C4-2B (cell line): ENCODE measurements at regions not wholly inside any gene's neighbourhood (a gene's known extent, or its start where the extent isn't known, plus 50 kb on each side); places are given as distances from the start of the nearest gene placed in this dataset.

Experiments used
- H3K27ac ChIP-seq: fragments of 450-650 bp; 2 replicates; pipeline ENCODE4 v1.5.1; 2017
- ZFX ChIP-seq: fragments of 450-650 bp; IDR thresholded peaks from 2 replicates; pipeline ENCODE4 v1.6.1; 2017
- TF ChIP-seq, protein P1 (sequence below): fragments of 450-650 bp; conservative IDR thresholded peaks from 2 replicates; pipeline ENCODE4 v1.5.1; 2017; ENCODE audit warnings: mild to moderate bottlenecking

DNA sequence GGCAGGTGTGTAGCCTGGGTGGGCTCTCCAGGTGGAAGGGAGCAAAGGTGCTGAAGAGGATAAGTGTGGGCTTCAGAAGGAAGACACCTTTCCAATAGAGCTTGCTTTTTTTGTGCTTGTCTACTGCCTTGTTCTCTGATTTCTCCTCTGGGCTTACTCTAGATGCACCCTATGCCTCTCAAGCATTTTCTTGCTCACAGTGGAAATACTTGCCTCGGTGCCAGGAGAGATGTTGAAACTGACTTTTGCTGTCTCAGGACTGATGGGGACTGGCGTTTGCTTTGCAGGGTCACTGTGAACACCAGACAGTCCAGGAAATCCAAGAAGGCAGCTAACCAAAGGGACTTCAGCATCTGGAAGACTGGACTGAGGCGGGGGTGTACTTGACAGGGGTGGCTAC lies 187.9 kb downstream of the SNX10 start:
- TF ChIP-seq, protein P1, sequence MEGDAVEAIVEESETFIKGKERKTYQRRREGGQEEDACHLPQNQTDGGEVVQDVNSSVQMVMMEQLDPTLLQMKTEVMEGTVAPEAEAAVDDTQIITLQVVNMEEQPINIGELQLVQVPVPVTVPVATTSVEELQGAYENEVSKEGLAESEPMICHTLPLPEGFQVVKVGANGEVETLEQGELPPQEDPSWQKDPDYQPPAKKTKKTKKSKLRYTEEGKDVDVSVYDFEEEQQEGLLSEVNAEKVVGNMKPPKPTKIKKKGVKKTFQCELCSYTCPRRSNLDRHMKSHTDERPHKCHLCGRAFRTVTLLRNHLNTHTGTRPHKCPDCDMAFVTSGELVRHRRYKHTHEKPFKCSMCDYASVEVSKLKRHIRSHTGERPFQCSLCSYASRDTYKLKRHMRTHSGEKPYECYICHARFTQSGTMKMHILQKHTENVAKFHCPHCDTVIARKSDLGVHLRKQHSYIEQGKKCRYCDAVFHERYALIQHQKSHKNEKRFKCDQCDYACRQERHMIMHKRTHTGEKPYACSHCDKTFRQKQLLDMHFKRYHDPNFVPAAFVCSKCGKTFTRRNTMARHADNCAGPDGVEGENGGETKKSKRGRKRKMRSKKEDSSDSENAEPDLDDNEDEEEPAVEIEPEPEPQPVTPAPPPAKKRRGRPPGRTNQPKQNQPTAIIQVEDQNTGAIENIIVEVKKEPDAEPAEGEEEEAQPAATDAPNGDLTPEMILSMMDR = no peak
- TF ChIP-seq ZFX = no peak
- no peak overlapping the region for H3K27ac ChIP-seq

DNA sequence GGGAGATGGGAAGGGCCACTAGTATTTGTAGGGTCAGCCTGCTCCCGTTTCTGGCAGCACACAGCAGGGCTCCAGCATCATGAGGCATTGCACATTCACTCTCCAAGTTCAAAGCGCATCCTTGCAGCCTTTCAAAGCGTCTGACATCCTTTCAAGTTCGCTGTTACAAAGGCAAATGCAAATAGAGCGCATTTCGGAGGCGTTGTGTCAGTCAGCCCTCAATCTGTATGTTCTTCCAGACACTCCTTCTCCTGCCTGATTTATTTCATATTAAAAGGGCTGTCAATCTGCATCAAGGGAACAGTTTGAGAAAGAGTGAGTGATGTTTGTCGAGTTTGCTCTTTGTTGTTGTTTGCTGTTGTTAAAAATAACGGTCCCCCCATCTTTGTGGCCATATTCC lies 188.5 kb downstream of the SNX10 start:
- TF ChIP-seq, protein P1 = no peak

DNA sequence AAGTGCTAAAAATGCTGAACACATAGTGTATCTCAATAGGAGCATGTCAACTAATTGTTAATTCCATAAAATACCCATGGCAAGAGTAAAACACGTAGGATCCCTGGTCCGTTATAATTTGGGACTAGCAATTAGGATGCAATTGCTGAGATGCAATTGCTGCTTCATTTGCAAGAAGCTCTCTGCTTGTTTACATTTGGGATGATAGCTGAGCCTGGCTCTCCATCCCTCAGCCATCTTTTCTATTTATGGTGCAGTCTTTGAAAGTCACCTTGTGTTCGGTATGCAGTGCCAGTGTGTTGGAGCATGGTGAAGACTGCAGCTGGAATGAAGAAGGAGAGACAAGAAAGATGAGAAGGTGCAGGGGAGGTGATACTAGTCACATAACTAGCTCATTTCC lies 191.3 kb downstream of the SNX10 start:
- H3K27ac ChIP-seq = no peak overlapping the region
- TF ChIP-seq, protein P1 = no peak
- no peak for TF ChIP-seq ZFX

More for the DNA sequence above, 188.5 kb downstream of the SNX10 start:
- no peak overlapping the region for H3K27ac ChIP-seq

DNA sequence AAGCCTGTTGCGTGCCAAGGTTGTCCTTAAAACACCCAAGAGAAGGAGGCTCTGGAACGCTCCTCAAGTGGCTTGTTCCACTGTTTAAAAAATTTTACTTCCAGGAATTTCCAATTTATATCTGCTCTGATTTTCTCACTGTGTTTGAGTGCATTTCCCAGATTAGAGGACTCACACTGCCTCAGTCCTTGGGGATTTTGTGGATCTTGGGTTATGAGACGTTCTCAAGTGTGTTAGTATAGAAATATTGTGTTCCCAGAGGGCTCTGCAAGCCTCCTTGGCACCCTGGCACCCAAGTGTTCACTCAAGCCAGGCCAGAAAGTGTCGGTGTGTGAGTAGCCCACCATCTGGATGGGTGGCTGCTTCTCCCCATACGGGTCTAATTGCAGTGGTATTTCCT lies 192.2 kb downstream of the SNX10 start:
- TF ChIP-seq, protein P1 = no peak
- no peak for TF ChIP-seq ZFX
- no peak overlapping the region for H3K27ac ChIP-seq

DNA sequence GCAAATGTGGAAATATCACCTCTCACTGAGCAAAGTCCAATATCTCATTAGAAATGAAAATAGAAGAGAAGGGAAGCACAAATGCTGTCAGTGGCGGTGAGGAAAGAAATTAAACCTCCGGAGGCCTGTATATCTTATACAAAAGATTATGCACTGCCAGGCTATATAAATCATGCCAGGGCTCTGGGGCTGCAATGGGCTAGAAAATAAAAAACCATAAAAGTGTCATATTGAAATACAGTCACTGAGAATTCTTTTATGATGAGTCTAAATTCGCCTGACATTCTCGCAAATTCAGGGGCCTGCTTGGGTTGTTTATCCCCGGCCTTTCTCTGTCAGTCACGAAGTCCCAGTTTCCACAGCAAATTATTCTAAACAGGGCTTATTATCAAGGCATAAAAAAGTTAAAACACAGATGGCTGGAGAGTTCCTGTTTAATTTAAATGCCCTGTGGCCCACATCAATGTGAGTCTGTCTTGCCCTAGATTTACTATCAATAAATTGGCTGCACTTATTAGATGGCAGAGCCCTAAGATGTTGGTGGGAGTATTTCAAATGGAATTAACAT lies 193.8 kb downstream of the SNX10 start:
- no peak overlapping the region for H3K27ac ChIP-seq
- no peak for TF ChIP-seq ZFX
- TF ChIP-seq, protein P1 = no peak

DNA sequence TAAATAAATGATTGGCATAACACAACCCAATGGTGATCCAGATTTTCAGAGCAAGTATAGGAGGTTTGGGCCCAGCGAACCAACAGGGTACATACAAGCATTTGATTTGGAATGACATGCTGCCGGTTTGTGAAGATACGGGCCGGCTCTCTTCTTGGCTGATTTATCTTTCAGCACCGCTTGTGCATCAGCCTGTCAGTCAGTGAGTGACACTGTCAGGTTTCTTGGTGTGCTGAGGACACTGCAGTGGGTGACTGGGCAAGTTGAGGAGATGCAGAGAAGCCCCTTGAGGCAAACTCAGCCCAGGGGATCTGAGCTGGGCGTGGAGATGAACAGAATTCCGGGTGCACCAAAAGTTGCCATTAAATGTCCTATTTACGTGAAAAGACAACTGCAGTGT lies 194.5 kb downstream of the SNX10 start:
- TF ChIP-seq ZFX = no peak
- TF ChIP-seq, protein P1 = no peak
- no peak overlapping the region for H3K27ac ChIP-seq

DNA sequence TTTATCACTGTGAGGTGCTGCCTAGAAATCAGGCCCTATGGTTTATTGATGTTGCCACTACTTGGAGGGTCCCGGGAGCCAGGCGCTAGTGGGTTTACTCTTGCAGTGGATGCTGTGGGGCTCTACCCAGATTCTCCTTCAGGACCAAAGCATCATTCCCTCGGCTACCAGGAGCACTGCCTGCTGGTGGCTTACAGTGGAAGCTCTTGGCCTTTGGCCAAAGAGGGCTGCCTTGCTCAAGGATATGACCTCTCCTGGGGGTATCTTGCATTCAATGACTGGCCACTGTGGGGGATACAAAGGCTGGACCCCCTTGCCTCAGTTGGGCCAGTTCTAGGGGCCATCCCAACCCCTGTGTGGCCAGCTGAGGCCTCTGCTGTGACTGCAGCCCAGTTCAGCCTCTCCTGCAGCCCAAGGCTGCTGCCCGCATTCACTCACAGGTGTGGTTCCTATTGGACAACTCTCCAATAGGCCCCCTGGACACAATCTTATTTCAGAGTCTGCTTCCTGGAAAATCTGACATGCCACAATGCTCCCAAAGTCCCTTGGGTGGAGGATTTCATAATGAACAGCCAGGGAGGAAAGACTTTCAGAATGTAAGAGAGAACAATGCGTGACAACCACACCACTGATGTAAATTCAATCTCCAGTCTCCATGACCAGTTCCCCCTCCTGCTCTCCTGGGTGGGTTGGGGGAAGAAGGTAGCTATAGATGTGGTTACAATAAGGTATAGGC lies 196.3 kb downstream of the SNX10 start:
- TF ChIP-seq, protein P1 = no peak
- TF ChIP-seq ZFX = no peak
- no peak overlapping the region for H3K27ac ChIP-seq
